ENCODE measurements at regions not wholly inside any gene's neighbourhood (a gene's known extent, or its start where the extent isn't known, plus 50 kb on each side); places are given as distances from the start of the nearest gene placed in this dataset.

- TF ChIP-seq, protein P1, sequence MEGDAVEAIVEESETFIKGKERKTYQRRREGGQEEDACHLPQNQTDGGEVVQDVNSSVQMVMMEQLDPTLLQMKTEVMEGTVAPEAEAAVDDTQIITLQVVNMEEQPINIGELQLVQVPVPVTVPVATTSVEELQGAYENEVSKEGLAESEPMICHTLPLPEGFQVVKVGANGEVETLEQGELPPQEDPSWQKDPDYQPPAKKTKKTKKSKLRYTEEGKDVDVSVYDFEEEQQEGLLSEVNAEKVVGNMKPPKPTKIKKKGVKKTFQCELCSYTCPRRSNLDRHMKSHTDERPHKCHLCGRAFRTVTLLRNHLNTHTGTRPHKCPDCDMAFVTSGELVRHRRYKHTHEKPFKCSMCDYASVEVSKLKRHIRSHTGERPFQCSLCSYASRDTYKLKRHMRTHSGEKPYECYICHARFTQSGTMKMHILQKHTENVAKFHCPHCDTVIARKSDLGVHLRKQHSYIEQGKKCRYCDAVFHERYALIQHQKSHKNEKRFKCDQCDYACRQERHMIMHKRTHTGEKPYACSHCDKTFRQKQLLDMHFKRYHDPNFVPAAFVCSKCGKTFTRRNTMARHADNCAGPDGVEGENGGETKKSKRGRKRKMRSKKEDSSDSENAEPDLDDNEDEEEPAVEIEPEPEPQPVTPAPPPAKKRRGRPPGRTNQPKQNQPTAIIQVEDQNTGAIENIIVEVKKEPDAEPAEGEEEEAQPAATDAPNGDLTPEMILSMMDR (conservative IDR thresholded peaks at IDR 0.05; ENCODE audit: low read length), result no peak
- no peak for TF ChIP-seq EZH2phosphoT487 (IDR thresholded peaks at IDR 0.05; ENCODE audit: borderline replicate concordance)
Measured at GRCh38 chr18:28647961-28648360, 471.0 kb upstream of the CDH2 start.
